Dedifferentiated amniotic fluid mesenchymal stem cell (primary cell): ENCODE measurements at regions not wholly inside any gene's neighbourhood (a gene's known extent, or its start where the extent isn't known, plus 50 kb on each side); places are given as distances from the start of the nearest gene placed in this dataset.
"Not testable (repeated sequence)": the region's sequence is repeated elsewhere in the genome, so short reads cannot be mapped to it uniquely, and the experiment has no call there.

Source experiments
- DNase-seq: peaks from one replicate; pipeline ENCODE4 v3.0.0-alpha.2; 2016; ENCODE audit errors: extremely low spot score

DNA sequence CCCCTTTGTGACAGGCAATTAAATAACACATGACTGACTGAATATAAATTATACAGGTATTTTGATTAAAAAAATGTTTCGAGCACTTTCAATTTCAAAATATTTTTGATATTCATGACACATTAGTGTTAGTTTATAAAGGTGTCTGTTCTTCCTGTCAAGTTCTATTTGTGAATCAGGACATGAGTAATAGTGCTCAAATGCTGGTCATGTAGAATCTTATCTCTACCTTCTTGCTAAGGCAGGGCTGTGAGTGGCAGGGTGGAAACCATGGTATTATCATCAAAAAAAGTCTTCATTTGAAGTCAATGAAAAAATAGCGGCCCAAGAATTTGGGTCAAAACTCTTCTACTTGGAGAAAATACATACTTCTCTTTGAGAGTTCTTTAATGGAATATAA is 250.2 kb downstream of the DACT1 start:
- DNase-seq = no peak

DNA sequence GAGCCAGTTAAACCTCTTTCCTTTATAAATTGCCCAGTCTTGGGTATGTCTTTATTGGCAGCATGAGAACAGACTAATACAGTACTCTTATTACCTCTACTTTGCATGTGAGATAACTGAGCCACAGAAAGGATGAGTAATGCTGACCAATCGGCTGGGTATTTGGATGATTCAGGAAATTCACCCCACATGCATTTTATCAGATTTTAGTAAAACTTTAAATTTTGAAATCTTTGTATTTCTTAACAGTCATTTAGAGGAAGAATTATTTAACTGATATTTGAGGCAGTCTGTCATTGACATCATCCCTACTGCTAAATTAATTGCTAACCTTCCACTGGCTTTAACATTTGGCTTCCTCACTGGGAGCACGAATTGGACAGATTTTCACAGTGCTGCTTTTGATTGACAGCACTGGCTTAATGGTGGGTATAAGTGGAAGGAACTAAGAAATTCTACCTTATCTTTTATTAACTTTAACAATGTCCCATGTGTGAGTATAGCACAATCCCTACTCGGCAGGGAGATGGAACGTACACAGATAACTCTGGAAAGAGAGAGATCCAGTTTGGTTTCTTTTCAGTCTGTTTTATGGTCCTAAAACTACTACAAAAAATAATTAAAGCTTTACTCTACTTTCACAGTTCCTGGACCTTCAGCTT is 261.0 kb downstream of the DACT1 start:
- peak; percentile 92 for DNase-seq

DNA sequence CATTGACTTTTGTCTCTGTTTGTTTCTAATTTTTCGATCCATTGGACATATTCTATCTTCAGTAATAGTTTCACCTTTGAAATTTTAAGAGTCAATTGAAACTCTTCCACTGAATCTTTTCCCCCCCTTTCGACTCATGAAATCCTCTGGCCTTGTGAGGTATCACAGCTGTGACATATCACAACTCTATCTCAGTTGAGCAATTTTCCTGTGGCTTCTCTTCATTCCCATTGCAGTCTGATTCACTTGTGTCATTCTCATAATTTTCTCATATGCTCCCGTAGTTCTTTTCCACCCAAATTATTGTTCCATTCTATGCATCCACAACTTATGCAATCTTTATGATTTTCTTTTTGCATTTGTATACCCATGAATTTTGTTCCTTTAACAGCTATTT is 261.6 kb downstream of the DACT1 start:
- peak; percentile 54 for DNase-seq

DNA sequence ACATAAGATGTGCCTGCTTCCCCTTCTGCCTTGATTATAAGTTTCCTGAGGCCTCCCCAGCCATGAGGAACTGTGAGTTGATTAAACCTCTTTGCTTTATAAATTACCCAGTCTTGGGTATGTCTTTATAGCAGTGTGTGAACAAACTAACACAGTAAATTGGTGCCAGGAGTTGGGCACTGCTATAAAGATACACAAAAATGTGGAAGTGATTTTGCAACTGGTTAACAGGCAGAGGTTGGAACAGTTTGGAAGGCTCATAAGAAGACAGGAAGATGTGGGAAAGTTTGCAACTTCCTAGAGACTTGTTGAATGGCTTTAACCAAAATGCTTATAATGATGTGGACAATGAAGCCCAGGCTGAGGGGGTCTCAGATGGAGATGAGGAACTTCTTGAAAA is 264.1 kb downstream of the DACT1 start:
- no peak for DNase-seq

DNA sequence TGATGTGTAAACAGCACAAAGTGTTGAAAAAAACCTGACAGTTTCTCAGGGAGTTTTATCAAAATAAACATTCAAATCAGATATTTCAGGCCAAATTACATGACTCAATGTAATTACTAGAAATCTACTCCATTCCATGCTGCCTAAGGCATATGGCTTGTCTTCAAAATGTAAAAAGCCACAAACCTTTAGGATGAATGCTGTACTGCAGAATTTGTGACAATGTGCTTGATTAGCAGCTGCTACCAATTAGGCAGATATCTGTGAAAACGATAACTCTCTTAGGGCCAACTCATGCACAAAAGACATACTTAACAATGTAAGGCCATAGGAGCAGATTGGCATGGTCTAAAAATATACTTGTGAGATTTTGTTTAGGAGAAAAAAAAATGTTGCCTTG is 267.0 kb downstream of the DACT1 start:
- DNase-seq = no peak

DNA sequence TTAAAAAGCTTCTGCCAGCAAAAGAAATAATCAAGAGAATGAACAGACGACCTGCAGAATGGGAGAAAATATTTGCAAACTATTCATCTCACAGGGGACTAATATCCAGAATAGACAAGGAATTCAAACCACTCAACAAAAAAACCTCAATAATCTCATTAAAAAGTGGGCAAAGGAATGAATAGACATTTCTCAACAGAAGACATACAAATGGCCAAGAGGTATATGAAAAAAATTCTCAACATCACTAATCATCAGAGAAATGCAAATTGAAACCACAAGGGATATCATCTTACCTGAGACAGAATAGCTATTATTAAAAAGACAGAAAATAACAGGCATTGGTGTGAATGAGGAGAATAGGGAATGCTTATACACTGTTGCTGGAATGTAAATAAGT is 270.0 kb downstream of the DACT1 start:
- DNase-seq = no peak

DNA sequence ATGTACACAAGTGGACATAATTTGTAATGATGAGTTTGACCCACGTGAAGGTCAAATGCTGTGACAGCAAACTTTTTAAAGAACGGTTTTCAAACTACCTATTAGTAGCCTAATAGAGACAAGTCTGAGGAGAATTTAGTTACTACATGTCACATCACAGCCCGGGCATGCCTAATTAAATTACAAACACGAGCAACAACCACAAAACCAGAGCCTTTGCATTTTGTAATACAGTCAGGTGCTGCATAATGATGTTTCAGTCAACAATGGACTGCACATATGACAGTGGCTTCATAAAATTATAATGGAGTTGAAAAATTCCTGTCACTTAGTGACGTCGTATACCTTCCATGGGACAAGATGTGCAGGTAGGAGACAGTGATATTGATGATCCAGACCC is 274.5 kb downstream of the DACT1 start:
- no peak for DNase-seq

DNA sequence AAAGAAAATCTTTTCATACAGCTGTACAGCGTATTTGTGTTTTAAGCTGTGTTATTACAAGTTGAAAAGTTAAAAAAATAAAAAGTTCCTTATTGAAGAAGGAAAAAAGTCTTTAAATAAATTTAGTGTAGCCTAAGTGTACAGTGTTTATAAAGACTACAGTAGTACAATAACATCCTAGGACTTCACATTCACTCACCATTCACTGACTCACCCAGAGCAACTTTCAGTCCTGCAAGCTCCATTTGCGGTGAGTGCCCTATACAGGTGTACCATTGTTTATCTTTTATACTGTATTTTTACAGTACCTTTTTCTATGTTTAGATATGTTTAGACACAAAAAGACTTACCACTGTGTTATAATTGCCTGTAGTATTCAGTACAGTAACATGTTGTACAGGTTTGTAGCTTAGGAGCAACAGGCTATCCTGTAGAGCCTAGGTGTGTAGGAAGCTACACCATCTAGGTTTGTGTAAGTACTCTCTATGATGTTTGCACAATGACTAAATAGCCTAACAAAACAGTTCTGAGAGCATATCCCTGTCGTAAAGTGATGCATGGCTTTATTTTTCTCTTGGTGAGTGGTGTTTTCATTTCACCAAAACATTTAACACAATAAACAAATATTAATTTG is 275.2 kb downstream of the DACT1 start:
- DNase-seq = no peak

DNA sequence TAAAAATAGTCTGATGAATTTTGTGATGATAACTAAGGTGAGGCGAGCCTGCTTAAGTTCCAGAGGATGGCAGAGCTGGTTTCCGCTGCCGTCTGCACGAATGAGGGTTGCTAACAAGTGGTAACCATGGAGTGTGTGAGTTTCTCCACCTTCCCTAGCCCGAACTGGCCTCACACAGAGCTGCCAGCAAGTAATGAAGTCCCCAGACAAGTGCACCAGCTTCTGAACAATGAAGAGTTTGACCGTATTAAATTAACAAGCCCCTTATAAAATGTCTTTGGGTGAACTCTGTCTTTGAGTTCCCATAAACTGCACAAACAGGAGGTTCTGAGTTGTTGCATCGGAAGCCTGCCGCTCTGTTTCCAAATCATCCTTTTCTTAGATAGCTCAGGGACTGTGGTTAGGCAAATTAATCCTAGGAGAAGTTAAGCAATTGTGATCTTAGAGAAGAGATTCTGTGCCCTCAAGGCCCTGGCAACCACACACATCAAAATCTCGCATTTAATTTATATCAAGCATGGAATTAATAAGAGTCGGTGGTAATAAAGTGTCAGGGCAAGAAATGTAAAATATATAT is 274.1 kb upstream of the DAAM1 start:
- no peak for DNase-seq

DNA sequence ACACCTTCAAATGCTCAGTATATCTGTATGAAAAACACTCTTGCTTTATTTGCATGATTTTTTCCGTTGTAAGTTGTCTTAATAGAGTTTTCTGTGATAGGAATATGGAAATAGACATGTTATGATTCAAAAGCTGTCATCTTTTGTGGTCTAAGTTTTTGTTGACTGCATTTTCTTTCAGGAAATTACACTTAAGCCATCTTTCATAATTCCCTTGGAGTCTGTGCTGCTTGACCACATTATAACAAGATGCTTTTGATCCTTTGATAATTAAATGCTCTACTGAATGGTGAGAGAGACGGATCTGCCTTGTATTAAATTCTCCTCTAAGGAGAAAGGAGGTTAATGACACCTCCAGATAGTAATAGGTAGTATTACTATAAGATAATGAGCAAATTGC is 272.8 kb upstream of the DAAM1 start:
- no peak for DNase-seq

DNA sequence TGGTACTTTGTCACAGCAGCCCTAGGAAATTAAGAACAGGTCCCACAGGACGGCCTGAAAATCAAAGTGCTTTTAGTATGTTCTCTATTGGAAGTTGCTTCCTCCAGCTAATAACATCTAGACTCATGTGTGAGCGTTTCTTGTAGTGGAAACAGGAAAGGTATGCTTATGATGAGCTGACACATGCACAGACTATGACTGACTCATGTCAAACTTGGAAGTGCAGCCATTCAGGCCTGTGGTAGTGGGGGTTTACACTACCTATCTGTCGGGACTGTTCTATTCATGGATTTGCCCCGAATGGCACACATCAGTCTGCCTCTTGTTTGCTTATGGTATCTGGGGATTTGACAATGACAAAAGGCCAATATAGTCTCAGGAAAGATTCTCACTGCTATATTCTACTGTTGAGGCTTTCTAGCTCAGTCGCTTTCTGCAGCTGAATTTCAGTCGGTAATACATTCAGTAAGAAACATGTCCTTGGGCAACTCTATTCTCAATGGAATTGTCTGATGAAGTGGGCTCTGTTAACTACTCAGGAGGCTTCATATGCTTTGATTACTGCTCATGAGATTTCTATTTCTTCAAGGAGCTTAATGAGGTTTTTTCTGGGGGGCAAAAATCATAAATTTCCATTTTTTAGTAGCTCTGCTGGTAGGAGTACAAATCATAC is 270.3 kb upstream of the DAAM1 start:
- no peak for DNase-seq

DNA sequence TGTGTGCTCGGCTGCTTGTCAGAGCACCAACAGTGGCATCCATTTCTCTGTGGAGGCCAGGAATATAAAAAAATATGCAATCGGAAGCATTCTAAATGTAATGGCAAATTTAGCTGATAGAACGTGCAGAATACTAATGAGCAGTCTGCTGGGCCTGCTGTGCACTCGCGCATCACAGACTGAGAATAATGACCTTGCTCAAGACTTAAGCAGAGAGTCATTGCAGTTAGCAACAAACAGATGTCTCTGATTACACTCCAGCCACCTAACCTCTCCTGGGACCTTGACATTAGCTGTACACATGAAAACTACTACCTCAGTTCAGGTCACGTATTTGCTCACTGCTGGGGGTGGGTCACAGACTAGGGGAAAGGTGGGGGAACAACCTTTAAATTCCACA is 269.2 kb upstream of the DAAM1 start:
- DNase-seq = no peak

DNA sequence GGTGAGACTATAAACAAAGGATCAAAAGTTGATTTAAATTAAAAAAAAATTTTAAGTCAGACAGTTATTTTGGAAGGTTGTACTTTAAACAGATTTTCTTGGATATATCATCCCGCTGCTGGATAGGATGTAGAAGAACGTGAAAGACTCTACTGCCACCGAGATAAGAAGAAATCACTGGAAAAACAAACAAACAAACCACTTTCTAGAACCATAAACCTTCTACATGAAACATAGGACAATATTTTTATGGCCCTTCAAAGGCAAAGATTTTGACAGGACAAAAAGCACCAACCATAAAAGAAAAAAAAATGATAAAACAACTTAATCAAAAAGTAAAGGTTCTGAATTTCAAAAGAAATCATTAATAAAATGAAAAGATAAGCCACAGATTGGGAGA is 268.2 kb upstream of the DAAM1 start:
- no peak for DNase-seq

DNA sequence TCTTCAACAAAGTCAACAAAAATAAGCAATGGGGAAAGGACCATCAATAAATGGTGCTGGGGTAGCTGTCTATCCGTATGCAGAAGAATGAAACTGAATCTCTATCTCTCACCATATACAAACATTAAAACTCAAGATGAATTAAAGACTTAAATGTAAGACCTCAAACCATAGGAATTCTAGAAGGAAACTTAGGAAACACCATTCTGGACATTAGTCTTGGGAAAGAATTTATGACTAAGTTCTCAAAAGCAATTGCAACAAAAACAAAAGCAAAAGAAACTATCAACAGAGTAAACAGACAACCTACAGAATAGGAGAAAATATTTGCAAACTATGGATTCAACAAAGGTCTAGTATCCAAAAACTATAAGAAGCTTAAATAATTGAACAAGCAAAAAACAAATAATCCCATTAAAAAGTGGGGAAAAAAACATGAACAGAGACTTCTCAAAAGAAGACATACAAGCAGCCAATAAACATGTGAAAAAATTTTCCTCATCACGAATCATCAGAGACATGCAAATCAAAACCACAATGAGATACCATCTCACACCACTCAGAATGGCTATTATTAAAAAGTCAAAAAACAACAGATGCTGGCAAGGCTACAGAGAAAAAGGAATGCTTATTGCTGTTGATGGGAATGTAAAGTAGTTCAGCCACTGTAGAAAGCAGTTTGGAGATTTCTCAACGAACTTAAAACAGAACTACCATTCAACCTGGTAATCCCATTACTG is 266.1 kb upstream of the DAAM1 start:
- DNase-seq = not testable (repeated sequence)

DNA sequence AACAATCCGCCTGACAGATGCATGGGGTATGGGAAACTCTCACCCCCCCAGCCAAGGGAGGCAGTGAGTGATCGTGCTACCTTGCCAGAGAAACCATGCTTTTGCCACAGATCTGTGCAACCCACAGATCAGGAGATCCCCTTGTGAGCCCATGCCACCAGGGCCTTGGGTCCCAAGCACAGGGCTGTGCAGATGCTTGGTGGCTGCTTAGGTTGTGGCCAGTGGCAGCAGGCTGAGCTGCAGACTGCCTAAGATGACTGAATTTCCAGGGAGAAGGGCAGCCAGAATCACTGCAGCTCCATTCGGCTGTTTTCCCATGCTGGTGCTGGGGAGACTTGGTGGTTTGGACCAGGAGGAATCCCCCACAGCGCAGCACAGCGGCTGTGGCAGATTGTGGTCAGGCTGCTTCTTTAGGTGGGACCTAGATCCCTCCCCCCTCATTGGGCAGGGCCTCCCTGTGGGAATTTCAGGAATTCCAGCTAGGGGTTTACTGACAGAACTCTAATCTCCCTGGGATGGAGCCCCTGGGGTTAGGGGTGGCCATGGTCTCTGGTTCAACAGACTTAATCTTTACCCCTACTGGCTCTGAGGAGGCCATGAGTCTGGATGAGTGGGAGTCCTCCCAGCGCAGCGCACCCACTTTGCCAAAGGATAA is 264.6 kb upstream of the DAAM1 start:
- no peak for DNase-seq

DNA sequence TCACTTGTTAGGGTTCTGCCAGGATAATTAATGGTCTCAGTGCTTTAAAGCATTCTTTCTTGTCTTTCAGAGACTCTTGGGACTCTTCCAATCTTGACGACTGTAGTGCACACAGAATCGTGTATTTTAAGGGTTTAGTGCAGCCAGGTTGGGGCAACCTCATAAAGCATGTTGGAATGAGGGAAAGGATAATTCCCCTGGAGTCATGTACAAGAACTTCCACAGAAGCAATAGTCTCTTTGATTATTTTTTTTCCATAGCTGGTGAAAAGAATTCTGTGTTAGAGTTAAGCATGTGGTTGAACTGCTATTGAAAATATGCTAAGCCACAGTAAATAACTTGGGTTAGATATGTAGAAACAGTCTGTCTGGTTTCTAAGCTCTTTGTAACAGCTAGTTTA is 246.8 kb upstream of the DAAM1 start:
- DNase-seq = no peak

DNA sequence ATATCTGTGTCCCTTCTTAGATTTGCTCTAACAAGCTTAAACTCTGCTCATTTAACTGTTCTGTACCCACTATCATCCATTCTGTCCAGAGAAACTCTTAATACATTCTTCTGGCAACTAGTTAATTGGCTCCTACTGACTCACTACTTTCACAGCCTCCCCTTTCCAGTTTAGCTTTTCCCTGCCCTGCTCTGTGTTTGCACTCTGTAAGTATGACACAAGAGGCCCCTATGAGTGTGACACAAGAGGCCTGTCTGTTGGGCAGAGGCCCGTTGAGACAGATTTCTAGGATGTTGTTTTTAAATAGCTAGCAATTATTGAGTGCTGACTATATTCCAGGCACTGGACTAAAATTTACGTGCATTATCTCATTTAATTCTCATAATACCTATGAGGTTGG is 246.0 kb upstream of the DAAM1 start:
- DNase-seq = no peak

DNA sequence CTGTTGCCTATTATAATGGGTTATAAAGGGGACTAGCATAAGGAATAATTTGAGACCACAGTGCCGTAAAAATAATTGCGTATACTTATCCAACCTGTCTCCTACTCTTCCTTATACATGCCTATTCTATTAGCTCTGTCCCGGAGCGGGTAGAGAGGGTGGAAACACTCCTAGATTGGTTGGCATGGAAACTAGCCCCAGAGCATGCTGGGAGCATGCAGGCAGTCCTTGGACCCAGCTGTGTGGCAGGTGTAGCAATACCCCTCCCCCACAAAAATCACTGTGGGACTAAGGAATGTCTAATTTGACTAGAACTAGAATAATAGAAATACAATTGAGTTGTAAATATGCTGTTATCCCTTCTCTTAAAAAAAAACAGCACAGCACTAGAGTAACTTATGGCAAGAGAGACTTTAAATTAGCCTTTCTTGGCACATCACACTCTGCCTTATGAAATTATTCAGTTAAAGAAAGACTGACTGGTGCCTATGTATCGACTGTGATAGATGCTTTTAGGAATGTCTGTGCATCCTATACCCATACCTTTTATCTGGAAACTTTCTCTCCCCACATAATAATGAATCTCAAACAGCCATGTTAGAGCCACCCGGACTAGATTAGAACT is 244.0 kb upstream of the DAAM1 start:
- DNase-seq = no peak

DNA sequence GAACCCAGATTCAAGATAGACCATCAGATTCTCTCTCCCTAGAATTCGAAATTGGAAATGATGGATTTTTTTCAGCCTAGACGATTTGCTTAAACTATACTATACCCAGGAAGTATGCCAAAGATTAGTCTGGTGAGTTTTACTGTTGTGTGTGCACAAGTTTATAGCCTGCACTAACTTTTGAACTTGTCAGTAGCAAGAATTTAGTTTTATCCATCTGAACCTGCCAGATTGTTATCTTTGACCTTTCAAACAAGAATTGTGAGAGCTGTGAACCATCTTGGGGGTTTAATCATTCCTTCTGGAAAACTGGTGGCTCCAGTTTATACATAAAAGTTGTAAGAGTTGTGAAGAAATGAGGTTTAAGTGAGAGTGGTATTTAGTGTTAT is 243.5 kb upstream of the DAAM1 start:
- no peak for DNase-seq

DNA sequence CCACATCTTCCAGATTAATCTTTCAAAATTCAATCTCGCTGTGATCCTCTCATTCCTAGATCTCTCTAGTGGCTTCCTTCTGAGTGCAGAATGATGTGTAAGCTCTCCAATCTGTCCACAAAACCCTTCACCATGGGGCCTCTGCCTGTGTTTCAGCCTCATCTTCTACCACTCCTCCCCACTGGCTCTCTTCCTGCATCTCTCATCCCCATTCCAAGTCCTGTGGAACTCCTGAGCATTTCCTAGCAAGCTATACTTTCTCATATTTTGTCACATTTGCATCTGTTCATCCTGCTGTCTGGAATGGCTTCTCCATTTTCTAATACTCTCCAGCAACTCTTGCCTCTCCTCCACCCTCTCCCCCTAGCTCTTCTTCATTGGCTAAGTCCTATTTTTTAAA is 242.0 kb upstream of the DAAM1 start:
- DNase-seq = no peak

DNA sequence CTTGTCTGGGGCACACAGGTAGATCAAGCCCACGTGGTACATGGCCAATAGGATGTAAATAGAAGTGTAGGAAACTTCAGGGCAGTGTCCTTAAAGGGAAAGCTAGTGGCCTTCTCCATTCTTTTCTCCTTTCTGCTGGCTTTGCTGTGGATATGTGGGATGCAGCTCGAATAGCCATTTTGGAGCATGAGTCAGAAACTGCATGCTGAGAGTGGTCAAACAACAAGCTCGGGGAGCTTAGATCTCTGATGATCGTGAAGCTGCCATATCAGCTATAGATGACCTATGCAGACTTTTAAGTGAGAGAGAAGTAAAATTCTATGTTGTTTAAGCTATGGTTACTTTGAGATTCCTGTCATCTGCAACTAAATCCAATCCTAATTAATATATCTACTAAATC is 241.3 kb upstream of the DAAM1 start:
- DNase-seq = no peak
